ENCODE measurements at regions not wholly inside any gene's neighbourhood (a gene's known extent, or its start where the extent isn't known, plus 50 kb on each side); places are given as distances from the start of the nearest gene placed in this dataset.

DNA sequence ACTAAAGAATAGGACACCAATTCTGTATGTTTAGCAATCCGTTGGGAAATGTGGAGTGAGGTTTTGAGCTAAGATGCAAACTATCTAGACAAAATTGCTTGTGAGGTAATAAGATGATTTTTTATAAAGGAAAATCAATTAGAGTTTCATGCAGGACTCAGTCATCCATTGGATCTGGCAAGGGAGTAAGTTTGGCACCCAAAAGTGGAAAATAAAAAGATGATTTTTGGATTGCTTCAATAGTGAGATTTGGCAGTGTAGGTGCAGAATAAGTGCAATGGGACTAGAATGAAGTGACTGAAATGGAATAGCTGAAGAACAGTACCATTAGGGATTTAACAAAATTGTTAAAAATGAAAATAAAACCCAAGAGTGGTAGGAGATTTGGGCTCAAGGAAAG, 290.5 kb upstream of the EPHA5 start:
- Histone ChIP-seq H3K4me1 (ENCODE audit: control insufficient read depth, insufficient read depth, low read length) (no peaks in the 10 kb centered on the region), H3K4me3 (ENCODE audit: low read depth, low read length) (no peak overlapping the region), H3K9ac (ENCODE audit: low read depth, low read length) (no peak overlapping the region), H3K36me3 (ENCODE audit: control insufficient read depth, insufficient read depth, low read length) (no peaks in the 10 kb centered on the region), H3K9me3 (ENCODE audit: control insufficient read depth, insufficient read depth, low read length) (no peaks in the 10 kb centered on the region), H3K27me3 (ENCODE audit: control insufficient read depth, insufficient read depth, low read length) (no peaks in the 10 kb centered on the region), H3K27ac (ENCODE audit: low read depth, low read length) (no peak overlapping the region)

- Histone ChIP-seq H3K9ac (ENCODE audit: low read depth, low read length) (no peak overlapping the region), H3K9me3 (ENCODE audit: control insufficient read depth, insufficient read depth, low read length) (no peaks in the 10 kb centered on the region), H3K27me3 (ENCODE audit: control insufficient read depth, insufficient read depth, low read length) (no peaks in the 10 kb centered on the region), H3K36me3 (ENCODE audit: control insufficient read depth, insufficient read depth, low read length) (no peaks in the 10 kb centered on the region), H3K27ac (ENCODE audit: low read depth, low read length) (no peak overlapping the region), H3K4me1 (ENCODE audit: control insufficient read depth, insufficient read depth, low read length) (no peaks in the 10 kb centered on the region; the same call in 1 of the 2 replicates), H3K4me3 (ENCODE audit: low read depth, low read length) (no peak overlapping the region)
Observed at GRCh38 chr4:65954416-65954815, 284.1 kb upstream of the EPHA5 start.

DNA sequence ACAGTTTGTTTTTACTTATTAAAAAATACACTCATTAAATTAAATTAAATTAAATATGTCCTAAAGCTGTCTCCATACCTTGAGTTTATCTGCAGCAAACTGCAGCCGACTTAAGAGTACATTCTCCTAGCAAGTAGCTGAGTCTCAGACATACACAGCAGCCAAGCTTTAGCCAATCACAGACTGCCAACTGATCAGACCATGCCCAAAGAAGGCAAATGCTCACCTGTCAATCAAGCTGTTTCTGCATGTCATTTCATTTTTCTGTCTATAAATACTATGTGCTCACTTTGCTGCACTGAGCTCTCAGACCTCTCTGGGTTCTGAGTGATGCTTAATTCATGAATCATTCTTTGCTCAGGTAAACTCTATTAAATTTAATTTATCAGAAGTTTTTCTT, 280.9 kb upstream of the EPHA5 start:
- H3K4me1 ChIP-seq (ENCODE audit: control insufficient read depth, insufficient read depth, low read length) = no peaks in the 10 kb centered on the region; the same call in 1 of the 2 replicates

DNA sequence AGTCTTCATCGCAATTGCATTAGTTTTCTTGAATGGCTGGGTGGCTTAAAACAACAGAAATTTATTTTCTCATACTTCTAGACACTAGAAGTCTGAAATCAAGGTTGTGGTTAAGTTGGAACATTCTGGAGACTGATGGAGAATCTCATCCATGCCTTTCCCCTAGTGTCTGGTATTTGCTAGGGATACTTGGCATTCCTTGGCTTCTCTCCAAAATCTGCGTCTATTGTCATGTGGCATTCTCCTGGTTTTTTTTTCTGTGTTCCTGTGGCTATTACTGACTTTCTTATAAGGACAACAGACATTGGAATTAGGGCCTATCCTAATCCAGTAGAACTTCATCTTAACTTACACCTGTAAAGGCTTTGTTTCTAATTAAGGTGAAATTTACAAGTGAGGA, 272.8 kb upstream of the EPHA5 start:
- H3K9ac ChIP-seq (ENCODE audit: low read depth, low read length) = no peak overlapping the region
- H3K27ac ChIP-seq (ENCODE audit: low read depth, low read length) = no peak overlapping the region
- H3K9me3 ChIP-seq (ENCODE audit: control insufficient read depth, insufficient read depth, low read length) = no peaks in the 10 kb centered on the region
- H3K4me3 ChIP-seq (ENCODE audit: low read depth, low read length) = no peak overlapping the region; the same call in 1 of the 2 replicates
- no peaks in the 10 kb centered on the region for H3K36me3 ChIP-seq (ENCODE audit: control insufficient read depth, insufficient read depth, low read length)
- no peaks in the 10 kb centered on the region for H3K27me3 ChIP-seq (ENCODE audit: control insufficient read depth, insufficient read depth, low read length)
- H3K4me1 ChIP-seq (ENCODE audit: control insufficient read depth, insufficient read depth, low read length) = peaks cover 28% of the 10 kb centered on the region

More for the DNA sequence above, 280.9 kb upstream of the EPHA5 start:
- H3K4me3 ChIP-seq (ENCODE audit: low read depth, low read length) = no peak overlapping the region
- H3K9me3 ChIP-seq (ENCODE audit: control insufficient read depth, insufficient read depth, low read length) = no peaks in the 10 kb centered on the region
- no peaks in the 10 kb centered on the region for H3K36me3 ChIP-seq (ENCODE audit: control insufficient read depth, insufficient read depth, low read length)
- H3K27me3 ChIP-seq (ENCODE audit: control insufficient read depth, insufficient read depth, low read length) = no peaks in the 10 kb centered on the region
- H3K27ac ChIP-seq (ENCODE audit: low read depth, low read length) = no peak overlapping the region
- H3K9ac ChIP-seq (ENCODE audit: low read depth, low read length) = no peak overlapping the region

DNA sequence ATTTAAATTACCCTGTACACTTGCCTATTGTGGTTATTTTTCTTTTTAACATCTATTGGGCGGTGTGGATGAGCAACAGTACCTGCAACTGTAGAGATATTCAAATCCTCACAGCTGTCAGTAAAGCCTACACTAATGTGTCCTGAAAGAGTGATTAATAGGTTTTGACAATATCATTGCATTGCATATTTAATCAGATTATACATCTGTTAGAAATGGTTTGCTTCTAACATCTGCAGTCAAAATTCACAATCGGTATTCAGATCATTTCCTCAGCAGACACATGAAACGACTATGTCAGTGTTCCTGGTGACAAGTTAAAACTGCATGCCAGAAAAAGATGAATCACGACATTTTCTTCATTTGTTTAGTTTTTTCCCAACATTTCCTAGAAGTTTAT, 254.6 kb upstream of the EPHA5 start:
- peaks cover 10% of the 10 kb centered on the region for H3K4me1 ChIP-seq (ENCODE audit: control insufficient read depth, insufficient read depth, low read length)
- no peak overlapping the region for H3K27ac ChIP-seq (ENCODE audit: low read depth, low read length)
- no peak overlapping the region for H3K9ac ChIP-seq (ENCODE audit: low read depth, low read length)
- H3K9me3 ChIP-seq (ENCODE audit: control insufficient read depth, insufficient read depth, low read length) = no peaks in the 10 kb centered on the region
- no peaks in the 10 kb centered on the region for H3K36me3 ChIP-seq (ENCODE audit: control insufficient read depth, insufficient read depth, low read length)
- no peak overlapping the region for H3K4me3 ChIP-seq (ENCODE audit: low read depth, low read length)
- H3K27me3 ChIP-seq (ENCODE audit: control insufficient read depth, insufficient read depth, low read length) = no peaks in the 10 kb centered on the region

GRCh38 chr4:65923616-65924015, 253.3 kb upstream of the EPHA5 start:
- Histone ChIP-seq H3K4me3 (ENCODE audit: low read depth, low read length) (no peak overlapping the region), H3K9ac (ENCODE audit: low read depth, low read length) (no peak overlapping the region), H3K27me3 (ENCODE audit: control insufficient read depth, insufficient read depth, low read length) (no peaks in the 10 kb centered on the region), H3K9me3 (ENCODE audit: control insufficient read depth, insufficient read depth, low read length) (no peaks in the 10 kb centered on the region), H3K4me1 (ENCODE audit: control insufficient read depth, insufficient read depth, low read length) (peaks cover 16% of the 10 kb centered on the region), H3K36me3 (ENCODE audit: control insufficient read depth, insufficient read depth, low read length) (no peaks in the 10 kb centered on the region), H3K27ac (ENCODE audit: low read depth, low read length) (no peak overlapping the region)

GRCh38 chr4:65921180-65921579, 250.9 kb upstream of the EPHA5 start:
- H3K4me3 ChIP-seq (ENCODE audit: low read depth, low read length) = no peak overlapping the region
- H3K9me3 ChIP-seq (ENCODE audit: control insufficient read depth, insufficient read depth, low read length) = 0 out of 2 replicates have a peak, but pooled peaks cover 3% of the 10 kb centered on the region
- no peak overlapping the region for H3K27ac ChIP-seq (ENCODE audit: low read depth, low read length)
- H3K27me3 ChIP-seq (ENCODE audit: control insufficient read depth, insufficient read depth, low read length) = no peaks in the 10 kb centered on the region
- peaks cover 20% of the 10 kb centered on the region for H3K4me1 ChIP-seq (ENCODE audit: control insufficient read depth, insufficient read depth, low read length)
- no peak overlapping the region for H3K9ac ChIP-seq (ENCODE audit: low read depth, low read length)
- no peaks in the 10 kb centered on the region for H3K36me3 ChIP-seq (ENCODE audit: control insufficient read depth, insufficient read depth, low read length)

DNA sequence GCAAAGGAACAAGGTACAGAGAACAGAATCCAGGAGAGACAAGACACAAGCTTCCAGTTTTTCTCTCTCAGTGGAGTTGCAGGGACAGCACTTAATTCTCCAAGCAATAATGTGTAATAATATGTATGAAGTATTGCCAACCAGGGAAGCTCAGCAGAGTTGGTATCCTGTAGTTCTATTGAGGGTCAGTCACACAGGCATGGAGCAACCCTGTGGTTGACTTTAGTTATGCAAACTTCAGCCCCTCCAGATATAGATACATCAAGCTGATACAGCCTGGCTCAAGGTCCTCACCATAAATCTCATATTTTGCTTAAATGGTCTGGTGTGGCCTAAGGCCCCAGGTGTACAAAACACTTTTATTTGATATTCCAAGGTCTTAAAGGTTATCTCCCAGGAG, 248.6 kb upstream of the EPHA5 start:
- Histone ChIP-seq H3K27me3 (ENCODE audit: control insufficient read depth, insufficient read depth, low read length) (no peaks in the 10 kb centered on the region), H3K4me1 (ENCODE audit: control insufficient read depth, insufficient read depth, low read length) (peaks cover 17% of the 10 kb centered on the region), H3K9ac (ENCODE audit: low read depth, low read length) (no peak overlapping the region), H3K4me3 (ENCODE audit: low read depth, low read length) (no peak overlapping the region), H3K9me3 (ENCODE audit: control insufficient read depth, insufficient read depth, low read length) (0 out of 2 replicates have a peak, but pooled peaks cover 3% of the 10 kb centered on the region), H3K36me3 (ENCODE audit: control insufficient read depth, insufficient read depth, low read length) (no peaks in the 10 kb centered on the region), H3K27ac (ENCODE audit: low read depth, low read length) (no peak overlapping the region)

GRCh38 chr4:65918212-65918611, 247.9 kb upstream of the EPHA5 start:
- 0 out of 2 replicates have a peak, but pooled peaks cover 3% of the 10 kb centered on the region for H3K9me3 ChIP-seq (ENCODE audit: control insufficient read depth, insufficient read depth, low read length)
- peaks cover 10% of the 10 kb centered on the region for H3K4me1 ChIP-seq (ENCODE audit: control insufficient read depth, insufficient read depth, low read length)
- H3K36me3 ChIP-seq (ENCODE audit: control insufficient read depth, insufficient read depth, low read length) = no peaks in the 10 kb centered on the region
- no peak overlapping the region for H3K4me3 ChIP-seq (ENCODE audit: low read depth, low read length)
- no peak overlapping the region for H3K27ac ChIP-seq (ENCODE audit: low read depth, low read length)
- no peaks in the 10 kb centered on the region for H3K27me3 ChIP-seq (ENCODE audit: control insufficient read depth, insufficient read depth, low read length)
- no peak overlapping the region for H3K9ac ChIP-seq (ENCODE audit: low read depth, low read length)

GRCh38 chr4:65917486-65917885, 247.2 kb upstream of the EPHA5 start:
- H3K4me1 ChIP-seq (ENCODE audit: control insufficient read depth, insufficient read depth, low read length) = peaks cover 10% of the 10 kb centered on the region
- no peak overlapping the region for H3K27ac ChIP-seq (ENCODE audit: low read depth, low read length)
- H3K27me3 ChIP-seq (ENCODE audit: control insufficient read depth, insufficient read depth, low read length) = no peaks in the 10 kb centered on the region
- H3K4me3 ChIP-seq (ENCODE audit: low read depth, low read length) = no peak overlapping the region
- 0 out of 2 replicates have a peak, but pooled peaks cover 3% of the 10 kb centered on the region for H3K9me3 ChIP-seq (ENCODE audit: control insufficient read depth, insufficient read depth, low read length)
- H3K36me3 ChIP-seq (ENCODE audit: control insufficient read depth, insufficient read depth, low read length) = no peaks in the 10 kb centered on the region
- H3K9ac ChIP-seq (ENCODE audit: low read depth, low read length) = no peak overlapping the region

DNA sequence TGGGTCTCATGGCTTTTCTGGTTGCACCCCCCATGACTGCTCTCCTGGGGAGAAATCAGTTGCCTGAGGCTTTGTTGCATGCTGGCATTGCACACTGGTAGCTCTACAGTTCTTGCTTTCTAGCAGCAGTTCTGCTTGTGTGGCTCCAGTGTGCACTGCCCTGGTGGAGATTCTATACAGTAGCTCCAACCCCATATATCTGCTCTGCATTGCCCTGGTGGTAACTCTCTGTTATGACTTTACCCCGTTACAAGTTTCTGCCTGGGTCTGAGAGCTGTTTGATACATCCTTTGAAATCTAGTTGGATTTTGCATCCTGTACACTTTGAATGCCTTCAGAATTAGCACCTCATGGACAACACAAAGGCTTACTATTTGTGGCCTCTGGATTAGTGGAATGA, 241.4 kb upstream of the EPHA5 start:
- Histone ChIP-seq H3K27me3 (ENCODE audit: control insufficient read depth, insufficient read depth, low read length) (no peaks in the 10 kb centered on the region), H3K27ac (ENCODE audit: low read depth, low read length) (no peak overlapping the region), H3K9ac (ENCODE audit: low read depth, low read length) (no peak overlapping the region), H3K36me3 (ENCODE audit: control insufficient read depth, insufficient read depth, low read length) (no peaks in the 10 kb centered on the region), H3K4me3 (ENCODE audit: low read depth, low read length) (no peak overlapping the region), H3K9me3 (ENCODE audit: control insufficient read depth, insufficient read depth, low read length) (no peaks in the 10 kb centered on the region), H3K4me1 (ENCODE audit: control insufficient read depth, insufficient read depth, low read length) (no peaks in the 10 kb centered on the region)

All from HUES48 (cell line).